ENCODE measurements at regions not wholly inside any gene's neighbourhood (a gene's known extent, or its start where the extent isn't known, plus 50 kb on each side); places are given as distances from the start of the nearest gene placed in this dataset.
"Not testable (repeated sequence)": the region's sequence is repeated elsewhere in the genome, so short reads cannot be mapped to it uniquely, and the experiment has no call there.

DNA sequence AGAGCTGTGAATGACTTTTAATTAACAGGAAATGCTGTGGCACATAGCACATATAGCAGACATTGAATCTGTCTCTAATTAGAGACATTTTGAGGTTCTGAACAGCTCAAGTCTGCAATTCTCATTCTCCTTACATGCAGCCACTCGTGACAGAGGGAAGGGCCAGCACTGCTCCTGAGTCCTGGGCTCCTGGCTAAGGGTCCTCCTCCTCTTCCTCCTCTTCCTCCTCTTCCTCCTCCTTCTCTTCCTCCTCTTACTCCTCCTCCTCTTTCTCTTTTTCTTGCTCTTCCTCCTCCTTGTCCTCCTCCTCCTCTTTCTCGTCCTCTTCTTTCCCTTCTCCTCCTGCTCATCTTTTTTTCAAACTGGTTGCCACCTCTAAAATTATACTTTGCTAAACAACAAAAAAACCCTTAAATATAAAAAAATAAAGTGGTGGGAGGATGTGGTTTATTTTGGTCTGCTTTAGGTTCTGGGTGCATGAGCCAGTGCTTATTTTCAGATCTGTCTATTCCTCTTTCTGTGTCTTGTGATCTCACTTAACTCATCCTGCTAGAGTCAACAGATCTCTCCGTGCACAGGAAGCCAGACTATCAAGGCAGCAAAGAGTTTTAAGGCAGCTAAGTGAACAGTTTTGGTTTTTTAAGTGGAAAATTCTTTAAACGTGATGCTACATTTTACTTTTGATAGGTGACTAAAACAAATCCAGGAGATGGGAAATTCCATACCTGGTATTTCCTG, 159.3 kb downstream of the CD83 start:
- DNase-seq = no peak

DNA sequence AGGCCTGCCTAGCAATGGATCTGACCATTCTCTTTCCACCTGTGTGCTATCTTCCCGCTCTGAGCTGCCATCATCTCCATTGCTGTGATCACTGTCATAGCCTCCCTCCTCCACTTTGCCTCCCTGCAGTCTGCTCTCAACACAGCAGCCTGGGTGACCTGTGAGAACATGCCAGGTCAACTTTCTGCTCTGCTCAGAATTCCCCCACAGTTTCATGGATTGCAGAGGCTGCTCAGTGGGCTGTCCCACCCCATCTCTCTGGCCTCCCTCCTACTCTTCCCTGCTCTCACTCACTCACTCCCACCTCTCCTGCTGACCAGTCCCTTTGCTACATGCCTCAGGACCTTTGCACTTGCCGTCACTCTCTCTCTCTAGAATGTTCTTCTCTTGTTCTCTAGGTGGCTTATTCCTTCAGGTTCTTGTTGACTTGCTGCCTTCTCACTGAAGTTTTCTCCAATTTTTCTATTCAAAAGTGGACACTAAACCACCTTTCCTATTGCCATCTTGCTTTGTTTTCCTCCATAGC, 159.9 kb downstream of the CD83 start:
- DNase-seq = no peak

- DNase-seq = no peak
Measured at GRCh38 chr6:14278006-14278405, 160.4 kb downstream of the CD83 start.

DNA sequence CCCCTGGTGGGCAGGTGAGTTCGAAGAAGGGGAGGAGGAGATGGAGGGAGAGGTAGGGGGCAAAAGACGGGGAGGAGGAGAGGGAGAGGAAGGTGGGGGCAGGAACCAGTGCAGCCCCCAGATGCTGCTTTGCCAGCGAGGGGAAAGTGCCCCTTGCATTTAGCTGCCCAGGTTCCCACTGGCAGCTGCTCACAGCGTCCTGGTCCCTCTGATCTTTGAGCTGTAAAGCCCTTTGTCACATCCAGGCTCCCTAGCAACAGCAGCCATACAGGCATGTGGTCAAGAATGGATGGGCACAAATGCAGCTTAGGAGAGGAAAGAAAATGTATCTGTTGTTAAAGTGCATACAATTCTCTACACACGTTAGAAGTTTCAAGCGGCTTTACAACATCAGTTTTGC, 160.9 kb downstream of the CD83 start:
- no peak for DNase-seq

GRCh38 chr6:14280006-14280510, 162.5 kb downstream of the CD83 start:
- DNase-seq = no peak

- DNase-seq = no peak
Measured at GRCh38 chr6:14280766-14281293, 163.3 kb downstream of the CD83 start.

GRCh38 chr6:14281811-14282660, 164.5 kb downstream of the CD83 start:
- no peak for DNase-seq

DNA sequence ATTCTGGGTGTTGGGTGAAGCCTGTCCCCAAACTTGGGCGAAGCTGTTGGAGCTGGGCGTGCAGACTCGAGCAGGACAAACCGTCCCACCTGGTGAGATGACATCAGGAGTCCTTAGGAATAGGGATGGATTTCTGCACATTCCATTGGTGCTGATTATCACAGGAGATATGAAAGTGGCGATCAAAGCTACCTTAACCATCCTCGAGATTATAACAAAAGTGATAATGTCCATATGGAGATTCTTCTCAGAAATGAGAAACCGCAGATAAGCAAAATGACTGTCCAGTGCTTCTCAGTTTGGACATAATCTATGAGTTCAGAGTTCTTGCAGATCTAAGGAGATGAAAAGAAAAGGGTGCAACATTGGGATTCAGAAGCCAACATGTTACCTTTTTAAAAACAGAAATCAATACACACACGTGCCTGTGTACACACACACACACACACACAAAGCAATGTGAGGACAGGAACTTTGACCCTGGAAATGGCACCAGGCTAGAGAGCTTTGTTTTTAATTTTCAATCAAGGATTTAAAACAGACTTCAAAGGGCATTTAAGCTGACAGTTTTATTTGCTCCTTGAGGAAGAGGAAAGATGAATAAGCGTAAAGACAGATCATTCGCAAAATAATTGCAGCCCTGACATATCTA, 165.4 kb downstream of the CD83 start:
- DNase-seq = no peak

- no peak for DNase-seq
Measured at GRCh38 chr6:14283600-14284235, 166.1 kb downstream of the CD83 start.

DNA sequence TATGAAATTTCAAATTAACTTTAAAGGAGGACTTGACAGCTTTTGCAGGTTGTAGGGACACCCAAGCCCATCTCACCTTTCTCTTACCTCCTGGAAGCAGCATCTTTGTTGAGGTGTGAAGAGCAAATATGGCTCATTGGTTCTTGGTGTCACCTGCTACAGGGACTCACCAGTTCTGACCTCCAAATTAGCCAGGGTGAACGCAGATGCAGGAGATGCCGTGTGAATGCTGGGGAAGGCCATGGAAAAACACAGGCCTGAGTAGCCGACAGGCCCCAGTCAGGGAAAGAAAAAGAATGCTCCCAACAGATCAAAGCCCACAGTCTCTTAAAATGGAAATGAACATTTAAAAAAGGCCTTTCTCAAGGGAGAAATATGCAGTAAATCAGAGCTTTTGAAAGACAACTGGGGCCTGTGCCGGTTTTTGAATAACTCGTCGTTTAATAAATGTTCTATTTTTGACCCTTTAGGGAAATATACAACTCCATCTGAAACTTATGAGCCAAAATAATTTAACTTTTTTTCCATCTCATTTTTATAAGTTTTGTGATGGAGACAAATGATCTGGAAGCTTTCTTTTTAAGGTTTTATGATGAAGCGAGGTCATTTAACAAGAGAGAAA, 167.5 kb downstream of the CD83 start:
- no peak for DNase-seq

DNA sequence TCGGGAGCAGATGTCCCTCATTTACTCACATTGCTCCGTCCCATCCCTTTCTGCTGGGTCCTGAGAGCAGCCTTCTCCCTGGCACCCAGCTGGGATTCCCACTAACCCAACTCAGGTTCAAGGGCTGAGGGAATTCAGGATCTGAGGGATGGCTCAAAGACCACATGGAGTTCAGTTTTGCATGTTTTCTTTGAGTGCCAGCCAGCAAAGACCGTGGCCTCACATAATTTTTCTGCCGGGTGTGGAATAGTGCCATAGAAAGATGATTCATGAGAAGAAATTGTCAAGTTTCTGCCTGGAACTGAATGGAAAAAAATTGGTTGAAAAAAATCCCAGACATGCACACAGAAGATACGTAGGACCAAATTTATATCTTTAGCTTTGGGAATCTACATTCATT, 168.6 kb downstream of the CD83 start:
- no peak for DNase-seq

- no peak for DNase-seq
Measured at GRCh38 chr6:14286634-14287428, 169.3 kb downstream of the CD83 start.

DNA sequence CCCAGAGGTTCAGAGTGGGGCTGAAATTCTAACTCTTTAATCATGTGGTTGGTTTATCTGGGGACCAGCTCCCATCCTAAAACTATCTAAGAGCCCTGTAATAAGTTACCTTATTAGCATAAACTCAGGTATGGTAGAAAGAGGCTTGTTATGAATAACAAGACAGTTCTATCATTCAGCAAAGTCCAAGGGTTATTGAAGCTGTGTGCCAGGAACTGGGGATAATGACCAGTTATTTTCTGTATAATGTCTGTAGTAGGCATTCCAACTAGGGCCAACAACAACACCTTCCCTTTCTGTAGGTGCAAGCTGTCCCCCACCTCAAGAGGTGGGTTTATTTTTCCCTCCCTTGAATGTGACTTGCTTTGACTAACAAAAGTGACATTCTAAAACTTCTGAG, 170.1 kb downstream of the CD83 start:
- DNase-seq = no peak

- no peak for DNase-seq
Measured at GRCh38 chr6:14288910-14289309, 171.3 kb downstream of the CD83 start.

- no peak for DNase-seq
Measured at GRCh38 chr6:14290041-14290771, 172.6 kb downstream of the CD83 start.

GRCh38 chr6:14290772-14291330, 173.3 kb downstream of the CD83 start:
- DNase-seq = no peak

DNA sequence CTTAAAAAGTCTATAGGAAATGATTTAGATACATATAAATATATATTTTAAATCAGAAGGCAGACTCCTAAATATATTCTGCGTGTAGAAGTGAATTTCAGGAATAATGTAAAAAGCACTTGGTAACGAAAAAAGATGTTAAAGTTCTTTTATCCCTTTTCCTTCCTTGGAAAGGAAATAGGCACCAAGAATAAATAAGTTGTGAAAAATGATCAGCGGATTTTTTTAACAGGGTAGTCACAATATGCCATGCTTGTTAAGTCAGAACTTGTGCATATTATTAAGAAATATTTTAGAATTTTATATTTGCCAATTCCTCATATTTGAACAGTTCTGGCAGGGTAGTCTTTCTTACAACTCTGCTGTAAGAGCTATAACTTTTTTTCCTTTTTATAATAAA, 173.8 kb downstream of the CD83 start:
- DNase-seq = no peak

GRCh38 chr6:14292119-14292518, 174.5 kb downstream of the CD83 start:
- DNase-seq = no peak

- no peak for DNase-seq
Measured at GRCh38 chr6:14294270-14294951, 176.8 kb downstream of the CD83 start.

- DNase-seq = not testable (repeated sequence)
Measured at GRCh38 chr6:14296698-14297097, 179.1 kb downstream of the CD83 start.

Measured in stimulated activated CD4-positive, alpha-beta T cell treated with anti-CD3 and anti-CD28 coated beads, Interleukin-1b, Interleukin-23, amount 100 ng/mL, for 48 hours (primary cell).